NCI-H82 treated with DMSO at 0.1 percent for 48 hours (cell line): ENCODE measurements at regions not wholly inside any gene's neighbourhood (a gene's known extent, or its start where the extent isn't known, plus 50 kb on each side); places are given as distances from the start of the nearest gene placed in this dataset.
A peak's percentile ranks its signal among the peaks of the same experiment; 100 is the strongest.
"Not testable (repeated sequence)": the region's sequence is repeated elsewhere in the genome, so short reads cannot be mapped to it uniquely, and the experiment has no call there.

Experiments used
- DNase-seq: peaks from one replicate; lab custom pipeline; 2025; ENCODE audit not compliant: unreplicated experiment; lab: John Stamatoyannopoulos, UW

- DNase-seq = peak; percentile 45
These were observed 98.2 kb upstream of the PMAIP1 start for GRCh38 chr18:59801576-59801975.

GRCh38 chr18:59800897-59801296 lies 98.9 kb upstream of the PMAIP1 start:
- no peak for DNase-seq

- no peak for DNase-seq
These were observed 100.3 kb upstream of the PMAIP1 start for GRCh38 chr18:59799383-59800015.

GRCh38 chr18:59795882-59796281 lies 98.7 kb upstream of the CCBE1 start:
- DNase-seq = no peak

- no peak for DNase-seq
These were observed 95.1 kb upstream of the CCBE1 start for GRCh38 chr18:59792353-59792752.

- DNase-seq = not testable (repeated sequence)
These were observed 93.2 kb upstream of the CCBE1 start for GRCh38 chr18:59790346-59790936.

GRCh38 chr18:59788791-59789106 lies 91.5 kb upstream of the CCBE1 start:
- DNase-seq = no peak

- DNase-seq = no peak
These were observed 91.0 kb upstream of the CCBE1 start for GRCh38 chr18:59787998-59788790.

GRCh38 chr18:59784694-59785093 lies 87.5 kb upstream of the CCBE1 start:
- DNase-seq = no peak

GRCh38 chr18:59783138-59783537 lies 85.9 kb upstream of the CCBE1 start:
- peak; percentile 3 for DNase-seq

GRCh38 chr18:59779979-59780378 lies 82.8 kb upstream of the CCBE1 start:
- DNase-seq = no peak

GRCh38 chr18:59778434-59778833 lies 81.2 kb upstream of the CCBE1 start:
- DNase-seq = no peak

- DNase-seq = no peak
These were observed 80.4 kb upstream of the CCBE1 start for GRCh38 chr18:59777636-59778035.

GRCh38 chr18:59769129-59769865 lies 72.1 kb upstream of the CCBE1 start:
- DNase-seq = no peak

GRCh38 chr18:59768409-59768808 lies 71.2 kb upstream of the CCBE1 start:
- no peak for DNase-seq

- no peak for DNase-seq
These were observed 70.5 kb upstream of the CCBE1 start for GRCh38 chr18:59767732-59768131.

- DNase-seq = no peak
These were observed 68.1 kb upstream of the CCBE1 start for GRCh38 chr18:59765343-59765742.

GRCh38 chr18:59764281-59764680 lies 67.1 kb upstream of the CCBE1 start:
- DNase-seq = no peak

- DNase-seq = no peak
These were observed 66.4 kb upstream of the CCBE1 start for GRCh38 chr18:59763541-59764136.

GRCh38 chr18:59760619-59761600 lies 63.7 kb upstream of the CCBE1 start:
- DNase-seq = no peak
